ENCODE measurements at regions not wholly inside any gene's neighbourhood (a gene's known extent, or its start where the extent isn't known, plus 50 kb on each side); places are given as distances from the start of the nearest gene placed in this dataset.
"Not testable (repeated sequence)": the region's sequence is repeated elsewhere in the genome, so short reads cannot be mapped to it uniquely, and the experiment has no call there.

DNA sequence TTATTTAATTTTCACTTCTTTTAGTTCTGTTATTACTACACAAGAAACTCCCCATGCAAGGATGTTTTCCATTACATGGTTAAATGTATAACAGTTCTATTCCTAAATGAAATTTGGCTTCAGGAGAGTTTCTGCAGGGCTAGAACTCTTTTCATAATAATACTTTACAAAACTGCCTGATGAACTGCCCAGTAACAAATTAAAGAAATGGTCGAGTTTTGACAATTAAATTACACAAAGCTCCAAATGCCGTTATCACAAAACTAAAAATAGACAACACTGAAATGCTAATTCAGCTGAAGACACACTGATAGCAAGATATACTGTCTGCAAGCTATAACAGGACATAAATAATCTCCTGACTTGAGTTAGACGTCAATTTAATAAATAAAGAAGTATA, 435.2 kb upstream of the CCDC54 start:
- Histone ChIP-seq H3K4me1 (ENCODE audit: control insufficient read depth, insufficient read depth, low read length) (no peaks in the 10 kb centered on the region), H3K27me3 (ENCODE audit: control insufficient read depth, insufficient read depth, low read length) (no peaks in the 10 kb centered on the region), H3K4me3 (ENCODE audit: low read length) (no peak overlapping the region), H3K9me3 (ENCODE audit: control insufficient read depth, low read length) (no peaks in the 10 kb centered on the region), H3K36me3 (ENCODE audit: control insufficient read depth, insufficient read depth, low read length) (no peaks in the 10 kb centered on the region), H3K9ac (ENCODE audit: low read length) (no peak overlapping the region)

DNA sequence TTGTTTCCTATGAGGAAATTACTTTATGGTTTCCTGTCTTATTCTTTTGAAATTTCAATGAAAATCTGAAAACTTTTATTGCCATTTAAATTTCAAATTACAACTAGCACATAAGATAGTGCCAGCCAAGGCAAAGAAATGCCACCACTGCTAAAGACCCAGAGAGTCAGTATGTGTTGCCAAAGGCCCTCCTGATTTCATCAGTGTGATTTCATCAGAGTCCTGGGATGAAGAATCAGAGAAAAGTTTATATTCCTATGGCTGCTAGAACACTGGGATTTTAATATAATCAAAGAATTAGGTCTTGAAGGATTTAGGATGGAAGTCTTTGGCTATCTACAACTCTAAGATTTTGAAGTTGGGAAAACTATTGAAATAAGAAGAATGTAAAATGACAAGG, 434.2 kb upstream of the CCDC54 start:
- Histone ChIP-seq H3K9ac (ENCODE audit: low read length) (no peak overlapping the region), H3K9me3 (ENCODE audit: control insufficient read depth, low read length) (no peaks in the 10 kb centered on the region), H3K4me3 (ENCODE audit: low read length) (no peak overlapping the region), H3K27me3 (ENCODE audit: control insufficient read depth, insufficient read depth, low read length) (no peaks in the 10 kb centered on the region), H3K36me3 (ENCODE audit: control insufficient read depth, insufficient read depth, low read length) (no peaks in the 10 kb centered on the region), H3K4me1 (ENCODE audit: control insufficient read depth, insufficient read depth, low read length) (no peaks in the 10 kb centered on the region)

- Histone ChIP-seq H3K9ac (ENCODE audit: low read length) (no peak overlapping the region), H3K9me3 (ENCODE audit: control insufficient read depth, low read length) (no peaks in the 10 kb centered on the region), H3K4me3 (ENCODE audit: low read length) (no peak overlapping the region), H3K4me1 (ENCODE audit: control insufficient read depth, insufficient read depth, low read length) (no peaks in the 10 kb centered on the region), H3K36me3 (ENCODE audit: control insufficient read depth, insufficient read depth, low read length) (no peaks in the 10 kb centered on the region), H3K27me3 (ENCODE audit: control insufficient read depth, insufficient read depth, low read length) (no peaks in the 10 kb centered on the region)
These were observed 431.8 kb upstream of the CCDC54 start for GRCh38 chr3:106945435-106945834.

DNA sequence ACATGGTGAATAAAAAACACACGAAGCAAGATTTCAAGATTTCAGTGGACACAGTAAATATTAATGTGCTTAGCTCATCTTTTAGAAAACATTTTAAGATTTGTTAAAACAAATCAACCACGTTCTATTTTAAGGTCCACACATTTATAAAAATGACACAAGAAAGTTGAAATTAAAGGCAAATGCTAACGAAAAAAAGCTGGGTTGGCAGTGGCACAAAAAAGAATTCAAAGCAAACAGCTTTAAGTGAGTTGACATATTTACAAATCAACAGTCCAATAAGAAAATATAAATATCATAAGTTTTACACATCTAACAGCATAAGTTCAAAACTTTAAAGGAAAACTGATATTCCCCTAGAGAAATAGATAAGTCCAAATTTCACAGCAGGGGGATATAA, 430.4 kb upstream of the CCDC54 start:
- Histone ChIP-seq H3K4me3 (ENCODE audit: low read length) (no peak overlapping the region), H3K36me3 (ENCODE audit: control insufficient read depth, insufficient read depth, low read length) (no peaks in the 10 kb centered on the region), H3K9ac (ENCODE audit: low read length) (no peak overlapping the region), H3K9me3 (ENCODE audit: control insufficient read depth, low read length) (no peaks in the 10 kb centered on the region), H3K4me1 (ENCODE audit: control insufficient read depth, insufficient read depth, low read length) (no peaks in the 10 kb centered on the region), H3K27me3 (ENCODE audit: control insufficient read depth, insufficient read depth, low read length) (no peaks in the 10 kb centered on the region)

GRCh38 chr3:106957029-106957428, 420.2 kb upstream of the CCDC54 start:
- Histone ChIP-seq H3K9me3 (ENCODE audit: control insufficient read depth, low read length) (no peaks in the 10 kb centered on the region), H3K36me3 (ENCODE audit: control insufficient read depth, insufficient read depth, low read length) (no peaks in the 10 kb centered on the region), H3K4me3 (ENCODE audit: low read length) (no peak overlapping the region), H3K4me1 (ENCODE audit: control insufficient read depth, insufficient read depth, low read length) (no peaks in the 10 kb centered on the region), H3K9ac (ENCODE audit: low read length) (no peak overlapping the region), H3K27me3 (ENCODE audit: control insufficient read depth, insufficient read depth, low read length) (no peaks in the 10 kb centered on the region)

GRCh38 chr3:106962993-106963392, 414.2 kb upstream of the CCDC54 start:
- H3K4me1 ChIP-seq (ENCODE audit: control insufficient read depth, insufficient read depth, low read length) = no peaks in the 10 kb centered on the region
- H3K4me3 ChIP-seq (ENCODE audit: low read length) = no peak overlapping the region
- H3K9ac ChIP-seq (ENCODE audit: low read length) = no peak overlapping the region

GRCh38 chr3:106963442-106963841, 413.8 kb upstream of the CCDC54 start:
- Histone ChIP-seq H3K9ac (ENCODE audit: low read length) (no peak overlapping the region), H3K4me3 (ENCODE audit: low read length) (no peak overlapping the region), H3K27me3 (ENCODE audit: control insufficient read depth, insufficient read depth, low read length) (no peaks in the 10 kb centered on the region), H3K36me3 (ENCODE audit: control insufficient read depth, insufficient read depth, low read length) (no peaks in the 10 kb centered on the region), H3K9me3 (ENCODE audit: control insufficient read depth, low read length) (no peaks in the 10 kb centered on the region), H3K4me1 (ENCODE audit: control insufficient read depth, insufficient read depth, low read length) (no peaks in the 10 kb centered on the region)

More at GRCh38 chr3:106962993-106963392, 414.2 kb upstream of the CCDC54 start:
- Histone ChIP-seq H3K27me3 (ENCODE audit: control insufficient read depth, insufficient read depth, low read length) (no peaks in the 10 kb centered on the region), H3K9me3 (ENCODE audit: control insufficient read depth, low read length) (no peaks in the 10 kb centered on the region), H3K36me3 (ENCODE audit: control insufficient read depth, insufficient read depth, low read length) (no peaks in the 10 kb centered on the region)

DNA sequence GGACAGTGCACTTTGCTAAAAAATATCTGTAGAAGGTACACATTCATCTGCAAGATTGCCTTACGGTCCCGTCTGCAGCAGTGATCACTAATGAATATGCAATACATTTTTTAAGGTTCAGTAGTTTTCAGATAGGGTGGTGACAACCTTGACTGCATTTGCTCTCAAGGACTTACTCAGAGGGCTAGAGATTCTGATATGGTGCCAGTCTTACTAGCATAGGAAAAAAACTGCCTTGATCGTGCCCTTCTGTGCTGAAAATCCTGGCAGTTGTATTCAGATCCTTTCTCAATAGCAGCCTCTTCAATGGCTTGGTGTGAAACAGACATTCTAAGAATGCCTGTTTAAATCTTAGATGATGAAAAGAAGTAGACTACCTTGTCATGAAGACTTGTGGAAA, 411.9 kb upstream of the CCDC54 start:
- Histone ChIP-seq H3K4me1 (ENCODE audit: control insufficient read depth, insufficient read depth, low read length) (no peaks in the 10 kb centered on the region), H3K9me3 (ENCODE audit: control insufficient read depth, low read length) (no peaks in the 10 kb centered on the region), H3K27me3 (ENCODE audit: control insufficient read depth, insufficient read depth, low read length) (no peaks in the 10 kb centered on the region), H3K9ac (ENCODE audit: low read length) (no peak overlapping the region), H3K4me3 (ENCODE audit: low read length) (no peak overlapping the region), H3K36me3 (ENCODE audit: control insufficient read depth, insufficient read depth, low read length) (no peaks in the 10 kb centered on the region)

- H3K9ac ChIP-seq (ENCODE audit: low read length) = no peak overlapping the region
- H3K4me3 ChIP-seq (ENCODE audit: low read length) = no peak overlapping the region
These were observed 407.6 kb upstream of the CCDC54 start for GRCh38 chr3:106969596-106969995.

DNA sequence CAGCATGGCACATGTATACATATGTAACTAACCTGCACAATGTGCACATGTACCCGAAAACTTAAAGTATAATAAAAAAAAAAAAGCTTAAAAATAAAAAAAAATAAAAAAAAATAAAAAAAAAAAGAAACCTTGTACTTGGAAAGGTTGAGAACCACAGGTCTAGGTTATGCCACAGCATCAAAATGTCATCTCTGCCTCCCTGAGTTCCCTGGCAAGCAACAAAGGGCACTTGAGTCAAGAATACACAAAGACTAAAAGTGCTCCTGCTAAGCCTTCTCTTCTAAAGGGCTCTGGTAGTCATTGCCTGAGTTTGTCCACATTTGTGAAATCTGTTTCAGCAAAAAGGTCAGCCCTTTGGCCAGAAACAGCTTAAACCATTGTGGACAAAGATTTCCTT, 395.8 kb upstream of the CCDC54 start:
- H3K4me3 ChIP-seq (ENCODE audit: low read length) = no peak overlapping the region
- H3K4me1 ChIP-seq (ENCODE audit: control insufficient read depth, insufficient read depth, low read length) = no peaks in the 10 kb centered on the region
- H3K9me3 ChIP-seq (ENCODE audit: control insufficient read depth, low read length) = no peaks in the 10 kb centered on the region
- H3K9ac ChIP-seq (ENCODE audit: low read length) = no peak overlapping the region
- H3K27me3 ChIP-seq (ENCODE audit: control insufficient read depth, insufficient read depth, low read length) = no peaks in the 10 kb centered on the region
- H3K36me3 ChIP-seq (ENCODE audit: control insufficient read depth, insufficient read depth, low read length) = no peaks in the 10 kb centered on the region

More at GRCh38 chr3:106969596-106969995, 407.6 kb upstream of the CCDC54 start:
- Histone ChIP-seq H3K27me3 (ENCODE audit: control insufficient read depth, insufficient read depth, low read length) (no peaks in the 10 kb centered on the region), H3K36me3 (ENCODE audit: control insufficient read depth, insufficient read depth, low read length) (no peaks in the 10 kb centered on the region), H3K4me1 (ENCODE audit: control insufficient read depth, insufficient read depth, low read length) (no peaks in the 10 kb centered on the region), H3K9me3 (ENCODE audit: control insufficient read depth, low read length) (no peaks in the 10 kb centered on the region)

GRCh38 chr3:106985721-106986120, 391.5 kb upstream of the CCDC54 start:
- Histone ChIP-seq H3K9me3 (ENCODE audit: control insufficient read depth, low read length) (no peaks in the 10 kb centered on the region), H3K4me1 (ENCODE audit: control insufficient read depth, insufficient read depth, low read length) (no peaks in the 10 kb centered on the region), H3K36me3 (ENCODE audit: control insufficient read depth, insufficient read depth, low read length) (no peaks in the 10 kb centered on the region), H3K27me3 (ENCODE audit: control insufficient read depth, insufficient read depth, low read length) (no peaks in the 10 kb centered on the region), H3K9ac (ENCODE audit: low read length) (no peak overlapping the region), H3K4me3 (ENCODE audit: low read length) (no peak overlapping the region)

DNA sequence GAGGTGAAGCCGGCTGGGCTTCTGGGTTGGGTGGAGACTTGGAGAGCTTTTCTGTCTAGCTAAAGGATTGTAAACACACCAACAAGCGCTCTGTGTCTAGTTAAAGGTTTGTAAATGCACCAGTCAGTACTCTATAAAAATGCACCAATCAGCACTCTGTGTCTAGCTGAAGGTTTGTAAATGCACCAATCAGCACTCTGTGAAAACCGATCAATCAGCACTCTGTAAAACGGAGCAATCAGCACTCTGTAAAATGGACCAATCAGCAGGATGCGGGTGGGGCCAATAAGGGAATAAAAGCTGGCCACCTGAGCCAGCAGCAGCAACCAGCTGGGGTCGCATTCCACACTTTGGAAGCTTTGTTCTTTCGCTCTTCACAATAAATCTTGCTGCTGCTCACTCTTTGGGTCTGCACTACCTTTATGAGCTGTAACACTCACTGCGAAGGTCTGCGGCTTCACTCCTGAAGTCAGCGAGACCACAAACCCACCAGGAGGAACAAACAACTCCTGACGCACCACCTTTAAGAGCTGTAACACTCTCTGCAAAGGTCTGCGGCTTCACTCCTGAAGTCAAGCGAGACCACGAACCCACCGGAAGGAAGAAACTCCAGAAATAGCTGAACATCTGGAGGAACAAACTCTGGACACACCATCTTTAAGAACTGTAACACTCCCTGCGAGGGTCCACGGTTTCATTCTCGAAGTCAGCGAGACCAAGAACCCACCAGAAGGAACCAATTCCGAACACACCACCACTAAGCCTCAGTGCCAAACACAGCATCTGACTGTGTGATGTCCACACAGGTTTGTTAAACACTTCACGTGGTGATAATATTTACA, 378.2 kb upstream of the CCDC54 start:
- not testable (repeated sequence) for H3K4me3 ChIP-seq (ENCODE audit: low read length); H3K9me3 ChIP-seq (ENCODE audit: control insufficient read depth, low read length); H3K9ac ChIP-seq (ENCODE audit: low read length); H3K27me3 ChIP-seq (ENCODE audit: control insufficient read depth, insufficient read depth, low read length); H3K4me1 ChIP-seq (ENCODE audit: control insufficient read depth, insufficient read depth, low read length); H3K36me3 ChIP-seq (ENCODE audit: control insufficient read depth, insufficient read depth, low read length)

GRCh38 chr3:107001635-107002034, 375.6 kb upstream of the CCDC54 start:
- Histone ChIP-seq H3K9me3 (ENCODE audit: control insufficient read depth, low read length) (no peaks in the 10 kb centered on the region), H3K27me3 (ENCODE audit: control insufficient read depth, insufficient read depth, low read length) (no peaks in the 10 kb centered on the region), H3K4me1 (ENCODE audit: control insufficient read depth, insufficient read depth, low read length) (no peaks in the 10 kb centered on the region), H3K36me3 (ENCODE audit: control insufficient read depth, insufficient read depth, low read length) (no peaks in the 10 kb centered on the region), H3K9ac (ENCODE audit: low read length) (no peak overlapping the region), H3K4me3 (ENCODE audit: low read length) (no peak overlapping the region)

All from mucosa of stomach (tissue), 1 donor.